Liver (tissue), 3 donors: ENCODE measurements at regions not wholly inside any gene's neighbourhood (a gene's known extent, or its start where the extent isn't known, plus 50 kb on each side); places are given as distances from the start of the nearest gene placed in this dataset.

Experiments
- ATF3 ChIP-seq: IDR thresholded peaks from 2 replicates; pipeline ENCODE4 v1.6.1; 2016; ENCODE audit warnings: antibody characterized with exemption
- CTCF ChIP-seq: fragments of 150-350 bp; IDR thresholded peaks from 2 replicates; pipeline ENCODE4 v1.5.1; 2017; ENCODE audit warnings: improper control_type of control experiment, low read depth, low read length; ENCODE audit not compliant: missing input control
- HNF4A ChIP-seq, 2 donors: conservative IDR thresholded peaks; 2 replicates each; pipeline ENCODE4 v1.6.1; 2016; ENCODE audit warnings: antibody characterized with exemption in 2 of 2, mild to moderate bottlenecking in 2 of 2
- JUND ChIP-seq, 2 donors: IDR thresholded peaks; 2 replicates each; pipeline ENCODE4 v1.6.1; 2016; ENCODE audit warnings: antibody characterized with exemption in 2 of 2
- RAD21 ChIP-seq, 2 donors: IDR thresholded peaks; 2 replicates each; pipeline ENCODE4 v1.6.1; 2016; ENCODE audit warnings: antibody characterized with exemption in 2 of 2, mild to moderate bottlenecking in 2 of 2
- TAF1 ChIP-seq: conservative IDR thresholded peaks from 2 replicates; pipeline ENCODE4 v1.6.1; 2016; ENCODE audit warnings: antibody characterized with exemption, mild to moderate bottlenecking
- TF ChIP-seq, protein P1 (sequence below): IDR thresholded peaks from 2 replicates; pipeline ENCODE4 v1.6.1; 2016; ENCODE audit warnings: antibody characterized with exemption
- TF ChIP-seq, protein P2 (sequence below): IDR thresholded peaks from 2 replicates; pipeline ENCODE4 v1.6.1; 2016; ENCODE audit warnings: antibody characterized with exemption, mild to moderate bottlenecking
- donor health status: healthy.
- donor health status: healthy.

GRCh38 chr18:45359275-45360009 is 255.8 kb upstream of the SLC14A2 start:
- TF ChIP-seq JUND (IDR thresholded peaks at IDR 0.05) (no peak), TAF1 (no peak), CTCF (no peak), ATF3 (no peak), RAD21 (IDR thresholded peaks at IDR 0.05) (no peak), HNF4A (conservative IDR thresholded peaks at IDR 0.05) (no peak)
- TF ChIP-seq, protein P1, sequence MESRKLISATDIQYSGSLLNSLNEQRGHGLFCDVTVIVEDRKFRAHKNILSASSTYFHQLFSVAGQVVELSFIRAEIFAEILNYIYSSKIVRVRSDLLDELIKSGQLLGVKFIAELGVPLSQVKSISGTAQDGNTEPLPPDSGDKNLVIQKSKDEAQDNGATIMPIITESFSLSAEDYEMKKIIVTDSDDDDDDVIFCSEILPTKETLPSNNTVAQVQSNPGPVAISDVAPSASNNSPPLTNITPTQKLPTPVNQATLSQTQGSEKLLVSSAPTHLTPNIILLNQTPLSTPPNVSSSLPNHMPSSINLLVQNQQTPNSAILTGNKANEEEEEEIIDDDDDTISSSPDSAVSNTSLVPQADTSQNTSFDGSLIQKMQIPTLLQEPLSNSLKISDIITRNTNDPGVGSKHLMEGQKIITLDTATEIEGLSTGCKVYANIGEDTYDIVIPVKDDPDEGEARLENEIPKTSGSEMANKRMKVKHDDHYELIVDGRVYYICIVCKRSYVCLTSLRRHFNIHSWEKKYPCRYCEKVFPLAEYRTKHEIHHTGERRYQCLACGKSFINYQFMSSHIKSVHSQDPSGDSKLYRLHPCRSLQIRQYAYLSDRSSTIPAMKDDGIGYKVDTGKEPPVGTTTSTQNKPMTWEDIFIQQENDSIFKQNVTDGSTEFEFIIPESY = no peak
- TF ChIP-seq, protein P2, sequence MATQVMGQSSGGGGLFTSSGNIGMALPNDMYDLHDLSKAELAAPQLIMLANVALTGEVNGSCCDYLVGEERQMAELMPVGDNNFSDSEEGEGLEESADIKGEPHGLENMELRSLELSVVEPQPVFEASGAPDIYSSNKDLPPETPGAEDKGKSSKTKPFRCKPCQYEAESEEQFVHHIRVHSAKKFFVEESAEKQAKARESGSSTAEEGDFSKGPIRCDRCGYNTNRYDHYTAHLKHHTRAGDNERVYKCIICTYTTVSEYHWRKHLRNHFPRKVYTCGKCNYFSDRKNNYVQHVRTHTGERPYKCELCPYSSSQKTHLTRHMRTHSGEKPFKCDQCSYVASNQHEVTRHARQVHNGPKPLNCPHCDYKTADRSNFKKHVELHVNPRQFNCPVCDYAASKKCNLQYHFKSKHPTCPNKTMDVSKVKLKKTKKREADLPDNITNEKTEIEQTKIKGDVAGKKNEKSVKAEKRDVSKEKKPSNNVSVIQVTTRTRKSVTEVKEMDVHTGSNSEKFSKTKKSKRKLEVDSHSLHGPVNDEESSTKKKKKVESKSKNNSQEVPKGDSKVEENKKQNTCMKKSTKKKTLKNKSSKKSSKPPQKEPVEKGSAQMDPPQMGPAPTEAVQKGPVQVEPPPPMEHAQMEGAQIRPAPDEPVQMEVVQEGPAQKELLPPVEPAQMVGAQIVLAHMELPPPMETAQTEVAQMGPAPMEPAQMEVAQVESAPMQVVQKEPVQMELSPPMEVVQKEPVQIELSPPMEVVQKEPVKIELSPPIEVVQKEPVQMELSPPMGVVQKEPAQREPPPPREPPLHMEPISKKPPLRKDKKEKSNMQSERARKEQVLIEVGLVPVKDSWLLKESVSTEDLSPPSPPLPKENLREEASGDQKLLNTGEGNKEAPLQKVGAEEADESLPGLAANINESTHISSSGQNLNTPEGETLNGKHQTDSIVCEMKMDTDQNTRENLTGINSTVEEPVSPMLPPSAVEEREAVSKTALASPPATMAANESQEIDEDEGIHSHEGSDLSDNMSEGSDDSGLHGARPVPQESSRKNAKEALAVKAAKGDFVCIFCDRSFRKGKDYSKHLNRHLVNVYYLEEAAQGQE = no peak
